ENCODE measurements at regions not wholly inside any gene's neighbourhood (a gene's known extent, or its start where the extent isn't known, plus 50 kb on each side); places are given as distances from the start of the nearest gene placed in this dataset.

DNA sequence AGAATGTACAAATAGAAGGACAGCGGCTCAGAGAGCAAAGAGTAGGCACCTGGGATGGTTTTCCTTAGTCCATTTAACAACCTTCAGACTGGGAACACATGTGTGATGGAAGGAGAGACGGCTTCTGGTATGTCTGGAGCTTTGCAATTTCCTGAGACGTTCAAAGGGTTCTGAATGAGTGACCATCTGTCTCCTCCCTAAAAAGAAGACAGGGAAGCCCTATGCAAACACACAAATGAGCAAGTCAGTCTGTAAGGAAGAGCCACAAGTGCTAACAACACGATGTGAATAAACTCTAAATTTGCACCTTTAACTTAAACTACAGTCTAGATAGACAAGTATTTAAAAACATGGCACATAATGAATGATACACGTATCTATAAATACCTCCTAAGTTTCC, 391.0 kb downstream of the ICE1 start:
- intact Hi-C loops (cut with DNase I; ENCODE audit: low total_unique reads): no loop called here
- no peaks in the 10 kb centered on the region for H3K9me3 ChIP-seq
- DNase-seq: no peak
- peaks cover 0 to 5% (median 0%) of the 10 kb centered on the region in 4 donors for H3K4me1 ChIP-seq
- no peaks in the 10 kb centered on the region for H3K27me3 ChIP-seq
- no peak overlapping the region for H3K27ac ChIP-seq
- TF ChIP-seq CTCF (IDR thresholded peaks at IDR 0.05): no peak
- H3K36me3 ChIP-seq: no peaks in the 10 kb centered on the region
- no peak overlapping the region for H3K4me3 ChIP-seq

DNA sequence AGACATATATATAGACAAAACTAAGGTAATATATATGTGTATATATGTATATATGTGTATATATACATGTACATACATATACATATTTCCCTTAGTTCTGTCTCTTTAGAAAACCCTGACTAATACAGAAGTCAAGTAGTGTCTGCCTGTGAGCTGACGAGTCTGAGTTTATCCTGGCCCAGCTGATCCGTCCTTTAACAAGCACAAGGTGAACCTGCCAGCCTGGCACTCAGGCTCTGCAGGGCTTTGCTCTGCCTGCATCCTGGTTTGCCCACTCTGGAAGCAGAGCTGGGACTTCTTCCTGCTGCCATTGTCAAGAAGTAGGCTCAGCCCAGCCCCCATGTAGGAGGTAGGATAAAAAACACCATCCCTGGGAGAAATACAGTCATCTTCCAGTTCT, 388.0 kb downstream of the ICE1 start:
- Histone ChIP-seq H3K27me3 (no peaks in the 10 kb centered on the region), H3K9me3 (no peaks in the 10 kb centered on the region), H3K36me3 (no peaks in the 10 kb centered on the region), H3K27ac (no peak overlapping the region), H3K4me1 (peaks cover 0 to 5% (median 0%) of the 10 kb centered on the region in 4 donors), H3K4me3 (no peak overlapping the region)
- DNase-seq: no peak
- TF ChIP-seq CTCF (IDR thresholded peaks at IDR 0.05): no peak
- intact Hi-C loops (cut with DNase I; ENCODE audit: low total_unique reads): no loop called here

DNA sequence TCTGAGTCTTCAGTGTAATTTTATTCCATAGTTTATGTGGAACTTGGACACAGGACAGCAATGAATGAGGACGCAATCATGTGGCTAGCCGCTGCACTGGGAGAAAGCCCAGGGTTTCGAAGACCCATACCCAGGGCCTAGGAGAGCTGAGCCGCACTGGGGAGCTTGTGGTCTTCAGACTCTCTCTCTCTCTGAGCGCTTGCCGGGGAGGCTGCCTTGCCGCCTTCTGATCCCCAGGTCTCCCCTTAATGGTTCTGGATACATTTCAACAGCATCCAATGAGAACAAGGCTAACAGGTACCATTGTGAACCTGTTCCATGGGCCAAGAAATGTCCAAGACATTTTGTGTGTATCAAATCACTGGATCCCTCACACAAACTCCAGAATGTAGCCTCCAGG, 383.4 kb downstream of the ICE1 start:
- H3K4me1 ChIP-seq: no peaks in the 10 kb centered on the region
- H3K27ac ChIP-seq: no peak overlapping the region
- no peak for TF ChIP-seq CTCF (IDR thresholded peaks at IDR 0.05)
- no peaks in the 10 kb centered on the region for H3K36me3 ChIP-seq
- no peak for DNase-seq
- H3K27me3 ChIP-seq: no peaks in the 10 kb centered on the region
- intact Hi-C loops (cut with DNase I; ENCODE audit: low total_unique reads): no loop called here
- H3K4me3 ChIP-seq: no peak overlapping the region
- no peaks in the 10 kb centered on the region for H3K9me3 ChIP-seq

GRCh38 chr5:5804478-5805233, 382.2 kb downstream of the ICE1 start:
- no peak overlapping the region for H3K4me3 ChIP-seq
- H3K36me3 ChIP-seq: no peaks in the 10 kb centered on the region
- H3K9me3 ChIP-seq: no peaks in the 10 kb centered on the region
- no peak for DNase-seq
- H3K27me3 ChIP-seq: no peaks in the 10 kb centered on the region
- no peak for TF ChIP-seq CTCF (IDR thresholded peaks at IDR 0.05)
- no peak overlapping the region for H3K27ac ChIP-seq
- intact Hi-C loops (cut with DNase I; ENCODE audit: low total_unique reads): no loop called here
- H3K4me1 ChIP-seq: no peaks in the 10 kb centered on the region

DNA sequence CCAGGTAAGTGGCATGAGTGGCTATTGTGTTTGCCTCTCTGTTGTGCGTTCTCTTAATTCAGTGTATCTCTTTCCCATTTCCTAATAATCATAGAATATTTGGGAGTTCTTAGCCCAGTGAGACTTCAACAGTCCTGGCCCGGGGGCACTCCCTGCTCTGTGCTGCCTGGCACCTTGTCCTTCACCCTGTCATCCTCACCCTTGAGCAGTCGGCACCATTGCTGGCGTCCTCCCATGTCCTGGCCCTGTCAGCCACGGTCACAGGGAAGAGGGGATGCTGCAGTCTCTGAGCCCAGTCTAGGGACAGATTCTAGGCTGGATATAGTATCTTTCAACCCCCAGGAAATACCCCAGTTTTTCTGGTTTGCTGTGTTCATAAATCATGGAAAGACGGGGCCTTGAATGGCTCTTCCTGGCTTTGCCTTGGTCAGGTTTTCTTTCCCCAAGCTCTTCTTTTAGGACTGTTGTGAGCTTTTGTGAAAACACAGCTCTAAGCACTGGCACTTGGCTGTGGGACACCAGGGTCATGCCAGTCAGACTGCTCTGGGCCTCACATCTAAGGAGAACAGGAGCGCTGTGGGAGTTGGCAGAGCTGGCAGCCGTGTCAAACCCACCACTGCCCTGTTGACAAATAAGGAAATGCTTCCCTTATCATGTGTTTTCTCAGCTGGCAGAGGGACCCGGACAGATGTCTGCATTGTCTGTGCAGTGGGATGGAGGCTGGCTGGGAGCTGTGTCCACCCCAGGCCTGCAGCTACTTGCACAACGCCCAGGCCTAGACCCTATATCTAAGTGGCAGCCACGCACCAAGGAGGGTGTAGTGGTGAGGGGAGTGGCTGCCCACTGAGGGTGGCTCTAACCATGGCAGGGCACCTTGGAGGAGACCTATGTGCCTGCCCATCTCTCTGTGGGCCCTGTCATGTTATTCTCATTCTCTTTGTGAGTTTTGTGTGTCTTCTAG, 378.6 kb downstream of the ICE1 start:
- DNase-seq: no peak
- intact Hi-C loops (cut with DNase I; ENCODE audit: low total_unique reads): no loop called here
- H3K4me1 ChIP-seq: no peaks in the 10 kb centered on the region
- no peak for TF ChIP-seq CTCF (IDR thresholded peaks at IDR 0.05)
- H3K4me3 ChIP-seq: no peak overlapping the region
- H3K27ac ChIP-seq: no peak overlapping the region
- H3K9me3 ChIP-seq: no peaks in the 10 kb centered on the region
- no peaks in the 10 kb centered on the region for H3K36me3 ChIP-seq
- no peaks in the 10 kb centered on the region for H3K27me3 ChIP-seq

Measured in tibial artery (tissue), 4 donors.